Dedifferentiated amniotic fluid mesenchymal stem cell (primary cell): ENCODE measurements at regions not wholly inside any gene's neighbourhood (a gene's known extent, or its start where the extent isn't known, plus 50 kb on each side); places are given as distances from the start of the nearest gene placed in this dataset.
"Not testable (repeated sequence)": the region's sequence is repeated elsewhere in the genome, so short reads cannot be mapped to it uniquely, and the experiment has no call there.

ENCODE experiments used
- DNase-seq: peaks from one replicate; pipeline ENCODE4 v3.0.0-alpha.2; 2016; ENCODE audit errors: extremely low spot score

GRCh38 chr16:46519063-46519462 lies 102.1 kb downstream of the SHCBP1 start:
- DNase-seq: no peak

DNA sequence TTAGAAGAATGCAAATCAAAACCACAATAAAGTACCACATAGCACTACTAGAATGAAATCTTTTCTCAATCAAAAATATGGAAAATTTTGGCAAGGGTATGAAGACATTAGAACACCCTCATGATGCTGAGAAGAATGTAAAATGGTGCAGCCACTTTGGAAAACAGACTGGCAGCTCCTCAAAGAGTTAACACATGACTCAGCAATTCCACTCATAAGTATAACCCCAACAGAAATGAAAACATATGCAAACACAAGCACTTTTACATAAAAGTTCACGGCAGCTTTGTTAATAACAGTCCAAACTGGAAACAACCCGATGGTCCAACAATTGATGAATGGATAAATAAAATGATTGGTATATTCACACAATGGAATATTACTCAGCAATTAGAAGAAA lies 124.5 kb downstream of the SHCBP1 start:
- DNase-seq: no peak

GRCh38 chr16:46482895-46483294 lies 138.3 kb downstream of the SHCBP1 start:
- DNase-seq: no peak

DNA sequence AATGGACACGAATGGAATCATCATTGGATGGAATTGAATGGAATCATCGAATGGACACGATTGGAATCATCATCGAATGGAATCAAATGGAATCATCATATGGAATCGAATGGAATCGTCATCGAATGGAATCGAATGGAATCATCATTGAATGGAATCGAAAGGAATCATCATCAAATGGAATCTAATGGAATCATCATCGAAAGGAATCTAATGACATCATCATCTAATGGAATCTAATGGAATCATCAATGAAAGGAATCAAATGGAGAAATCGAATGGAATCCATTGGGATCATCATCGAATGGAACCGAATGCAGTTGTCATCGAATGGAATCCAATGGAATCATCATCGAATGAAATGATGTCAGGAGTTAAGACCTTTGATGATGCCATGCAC lies 154.9 kb downstream of the SHCBP1 start:
- DNase-seq: no peak

- DNase-seq: not testable (repeated sequence)
These were observed 166.4 kb downstream of the SHCBP1 start for GRCh38 chr16:46454801-46455200.

- DNase-seq: no peak
These were observed 192.8 kb downstream of the SHCBP1 start for GRCh38 chr16:46428108-46429061.

- DNase-seq: no peak
These were observed 193.7 kb downstream of the SHCBP1 start for GRCh38 chr16:46427340-46428107.

DNA sequence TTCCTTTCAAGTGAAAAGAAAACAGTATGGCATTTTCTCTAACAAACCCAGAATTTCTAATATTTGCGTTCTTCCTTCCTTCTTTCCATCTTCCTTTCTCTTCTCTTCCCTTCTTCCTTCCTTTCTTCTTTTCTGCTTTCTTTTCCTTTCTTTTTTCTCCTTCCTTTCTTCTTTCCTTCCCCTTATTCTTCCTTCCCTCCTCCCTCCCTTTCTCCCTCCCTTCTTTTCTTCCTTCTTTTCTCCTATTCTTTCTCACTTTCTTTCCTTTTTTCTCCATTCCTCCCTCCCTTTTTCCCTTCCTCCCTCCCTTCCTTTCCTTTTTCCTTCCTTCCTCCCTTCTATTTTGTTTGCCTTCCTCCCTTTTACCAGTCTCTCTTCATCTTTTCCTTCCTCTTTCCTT lies 194.8 kb downstream of the SHCBP1 start:
- DNase-seq: no peak

DNA sequence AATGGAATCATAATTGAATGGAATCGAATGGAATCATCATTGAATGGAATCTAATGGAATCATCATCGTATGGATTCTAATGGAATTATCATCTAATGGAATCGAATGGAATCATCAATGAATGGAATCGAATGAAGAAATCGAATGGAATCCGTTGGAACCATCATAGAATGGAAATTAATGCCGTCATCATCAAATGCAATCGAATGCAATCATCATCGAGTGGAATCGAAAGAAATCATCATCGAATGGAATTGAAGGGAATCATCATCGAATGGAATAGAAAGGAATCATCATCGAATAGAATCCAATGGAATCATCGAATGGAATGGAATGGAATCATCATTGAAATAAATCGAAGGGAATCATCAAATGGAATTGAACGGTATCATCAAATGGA lies 217.2 kb downstream of the SHCBP1 start:
- no peak for DNase-seq

DNA sequence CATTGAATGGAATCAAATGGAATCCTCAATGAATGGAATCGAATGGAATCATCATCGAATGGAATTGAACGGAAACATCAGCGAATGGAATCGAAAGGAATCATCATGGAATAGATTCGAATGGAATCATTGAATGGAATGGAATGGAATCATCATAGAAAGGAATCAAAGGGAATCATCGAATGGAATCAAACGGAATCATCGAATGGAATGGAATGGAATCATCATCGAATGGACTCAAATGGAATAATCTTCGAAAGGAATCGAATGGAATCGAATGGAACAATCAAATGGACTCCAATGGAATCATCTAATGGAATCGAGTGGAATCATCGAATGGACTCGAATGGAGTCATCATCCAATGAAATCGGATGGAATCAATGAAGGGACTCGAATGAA lies 222.6 kb downstream of the SHCBP1 start:
- DNase-seq: not testable (repeated sequence)

GRCh38 chr16:46396883-46397270 lies 224.3 kb downstream of the SHCBP1 start:
- not testable (repeated sequence) for DNase-seq

GRCh38 chr16:46396131-46396882 lies 224.9 kb downstream of the SHCBP1 start:
- DNase-seq: peak; percentile 42

- DNase-seq: peak; percentile 54
These were observed 225.7 kb downstream of the SHCBP1 start for GRCh38 chr16:46395391-46395921.

- DNase-seq: not testable (repeated sequence)
These were observed 226.2 kb downstream of the SHCBP1 start for GRCh38 chr16:46394963-46395362.

DNA sequence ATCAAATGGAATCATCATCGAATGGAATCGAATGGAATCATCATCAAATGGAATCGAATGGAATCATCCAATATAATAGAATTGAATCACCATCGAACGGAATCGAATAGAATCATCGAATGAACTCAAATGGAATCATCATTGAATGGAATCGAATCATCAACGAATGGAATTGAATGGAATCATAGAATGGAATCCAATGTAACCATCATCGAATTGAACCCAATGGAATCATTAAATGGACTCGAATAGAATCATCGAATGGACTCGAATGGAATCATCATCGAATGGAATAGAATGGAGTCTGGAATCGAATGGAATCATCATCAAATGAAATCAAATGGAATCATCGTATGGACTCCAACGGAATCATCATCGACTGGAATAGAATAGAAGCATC lies 227.0 kb downstream of the SHCBP1 start:
- peak; percentile 14 for DNase-seq

- peak; percentile 68 for DNase-seq
These were observed 228.1 kb downstream of the SHCBP1 start for GRCh38 chr16:46392930-46393722.

- peak; percentile 61 for DNase-seq
These were observed 230.3 kb downstream of the SHCBP1 start for GRCh38 chr16:46390660-46391462.

DNA sequence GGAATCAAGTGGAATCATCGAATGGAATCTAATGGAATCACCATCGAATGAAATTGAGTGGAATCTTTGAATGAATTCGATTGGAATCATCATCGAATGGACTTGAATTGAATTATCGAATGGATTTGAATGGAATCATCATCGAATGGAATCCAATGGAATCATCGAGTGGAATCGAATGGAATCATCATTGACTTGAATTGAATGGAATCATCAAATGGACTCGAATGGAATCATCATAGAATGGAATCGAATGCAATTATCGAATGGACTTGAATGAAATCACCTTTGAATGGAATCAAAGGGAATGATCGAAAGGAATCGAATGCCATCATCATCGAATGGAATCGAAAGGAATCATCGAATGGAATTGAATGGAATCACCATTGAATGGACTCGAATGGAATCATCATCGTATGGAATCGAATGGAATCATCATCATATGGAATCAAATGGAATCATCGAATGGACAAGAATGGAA lies 231.6 kb downstream of the SHCBP1 start:
- DNase-seq: peak; percentile 100

- not testable (repeated sequence) for DNase-seq
These were observed 232.2 kb downstream of the SHCBP1 start for GRCh38 chr16:46388939-46389491.

DNA sequence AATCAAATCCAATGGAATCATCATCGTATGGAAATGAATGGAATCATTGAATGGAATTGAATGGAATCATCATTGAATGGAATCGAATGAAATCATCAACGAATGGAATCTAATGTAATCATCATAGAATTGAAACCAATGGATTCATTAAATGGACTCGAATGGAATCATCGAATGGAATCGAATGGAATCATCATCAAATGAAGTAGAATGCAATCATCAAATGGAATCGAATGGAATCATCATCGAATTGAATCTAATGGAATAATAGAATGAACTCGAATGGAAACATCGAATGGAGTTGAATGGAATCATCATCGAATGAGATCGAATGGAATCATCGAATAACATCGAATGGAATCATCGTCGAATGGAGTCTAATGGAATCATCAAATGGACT lies 232.8 kb downstream of the SHCBP1 start:
- not testable (repeated sequence) for DNase-seq
